K562 (cell line): ENCODE measurements at regions not wholly inside any gene's neighbourhood (a gene's known extent, or its start where the extent isn't known, plus 50 kb on each side); places are given as distances from the start of the nearest gene placed in this dataset.

Experiments used
- BRF1 ChIP-seq: IDR thresholded peaks from 3 replicates; pipeline ENCODE4 v1.6.1; 2011; ENCODE audit warnings: borderline replicate concordance, mild to moderate bottlenecking; ENCODE audit not compliant: insufficient read length; ENCODE audit errors: extremely low read depth
- GABPA ChIP-seq: fragments of 200-800 bp; sonication (Bioruptor generic); conservative IDR thresholded peaks from 2 replicates; pipeline ENCODE4 v1.6.1; 2016; ENCODE audit warnings: low read depth, missing genetic modification characterization, missing compliant biosample characterization
- GABPB2 ChIP-seq: fragments of 250-450 bp; sonication (Bioruptor Pico); conservative IDR thresholded peaks from 2 replicates; pipeline ENCODE4 v1.5.1; 2021; ENCODE audit warnings: mild to moderate bottlenecking
- ZNF146 ChIP-seq: IDR thresholded peaks from one replicate; pipeline ENCODE4 v1.6.1; 2018; ENCODE audit warnings: missing compliant biosample characterization; ENCODE audit not compliant: unreplicated experiment
- TF ChIP-seq, protein P1 (sequence below), 3 experiments: IDR thresholded peaks in 2 of 3; conservative IDR thresholded peaks in 1 of 3; 2 replicates each; pipeline ENCODE4 v1.5.1; 2011 to 2012; ENCODE audit warnings: low read length in 3 of 3, mild to moderate bottlenecking in 3 of 3, control low read depth in 2 of 3, improper control_type of control experiment in 1 of 3, inconsistent platforms in 1 of 3, low read depth in 1 of 3, mixed read lengths in 1 of 3, moderate library complexity in 1 of 3; ENCODE audit not compliant: insufficient read depth in 2 of 3
- TF ChIP-seq, protein P2 (sequence below): fragments of 250-450 bp; sonication (Bioruptor Pico); IDR thresholded peaks from 2 replicates; pipeline ENCODE4 v1.5.0; 2020; ENCODE audit warnings: mild to moderate bottlenecking, borderline replicate concordance

DNA sequence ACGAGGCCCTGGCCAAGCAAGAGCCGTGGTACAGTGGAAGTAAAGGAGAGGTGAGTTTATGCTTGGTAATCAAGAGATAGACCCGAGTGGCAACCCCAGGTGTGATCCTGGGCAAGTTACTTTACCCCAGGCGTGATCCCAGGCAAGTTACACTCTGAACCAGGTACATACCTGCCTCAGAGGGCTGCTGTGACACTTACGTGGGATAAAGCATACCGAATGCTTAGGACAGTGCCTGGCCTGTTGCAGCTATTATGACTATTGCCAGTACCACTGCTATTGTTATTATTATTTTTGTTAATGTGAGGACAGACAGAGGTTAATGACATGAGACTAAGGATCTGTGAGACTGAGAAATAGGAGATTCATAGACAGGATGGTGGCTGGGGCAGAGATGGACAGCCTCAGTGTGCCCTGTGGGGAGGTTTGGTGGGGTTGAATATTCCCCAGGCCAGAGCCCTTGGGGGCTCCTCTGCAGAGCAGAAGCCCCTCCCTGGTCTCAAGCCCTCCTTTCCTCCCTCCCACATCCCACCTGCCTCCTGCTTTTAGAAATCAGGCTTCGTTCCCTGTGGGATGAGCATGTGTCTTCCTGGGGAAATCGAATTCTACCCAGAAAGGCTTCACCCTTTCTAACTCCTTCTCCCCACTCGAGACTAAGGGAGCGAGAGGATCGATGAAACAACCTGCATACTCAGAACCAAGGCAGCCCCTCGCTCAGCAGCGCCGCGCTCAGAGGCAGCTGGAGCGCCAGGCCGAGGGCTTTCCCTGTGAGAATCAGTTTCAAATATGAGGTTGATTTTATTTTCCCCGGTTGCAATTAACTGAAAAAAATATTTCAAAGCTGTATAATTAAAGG lies 62.0 kb upstream of the SIX3 start:
- no peak for TF ChIP-seq GABPA (tag)
- TF ChIP-seq, protein P1, sequence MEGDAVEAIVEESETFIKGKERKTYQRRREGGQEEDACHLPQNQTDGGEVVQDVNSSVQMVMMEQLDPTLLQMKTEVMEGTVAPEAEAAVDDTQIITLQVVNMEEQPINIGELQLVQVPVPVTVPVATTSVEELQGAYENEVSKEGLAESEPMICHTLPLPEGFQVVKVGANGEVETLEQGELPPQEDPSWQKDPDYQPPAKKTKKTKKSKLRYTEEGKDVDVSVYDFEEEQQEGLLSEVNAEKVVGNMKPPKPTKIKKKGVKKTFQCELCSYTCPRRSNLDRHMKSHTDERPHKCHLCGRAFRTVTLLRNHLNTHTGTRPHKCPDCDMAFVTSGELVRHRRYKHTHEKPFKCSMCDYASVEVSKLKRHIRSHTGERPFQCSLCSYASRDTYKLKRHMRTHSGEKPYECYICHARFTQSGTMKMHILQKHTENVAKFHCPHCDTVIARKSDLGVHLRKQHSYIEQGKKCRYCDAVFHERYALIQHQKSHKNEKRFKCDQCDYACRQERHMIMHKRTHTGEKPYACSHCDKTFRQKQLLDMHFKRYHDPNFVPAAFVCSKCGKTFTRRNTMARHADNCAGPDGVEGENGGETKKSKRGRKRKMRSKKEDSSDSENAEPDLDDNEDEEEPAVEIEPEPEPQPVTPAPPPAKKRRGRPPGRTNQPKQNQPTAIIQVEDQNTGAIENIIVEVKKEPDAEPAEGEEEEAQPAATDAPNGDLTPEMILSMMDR (IDR thresholded peaks at IDR 0.05 in 2 of 3, conservative IDR thresholded peaks at IDR 0.05 in 1 of 3; ENCODE audit: insufficient read depth in 2 of 3, low read depth in 1 of 3, low read length in 3 of 3) = no peak
- TF ChIP-seq, protein P2, sequence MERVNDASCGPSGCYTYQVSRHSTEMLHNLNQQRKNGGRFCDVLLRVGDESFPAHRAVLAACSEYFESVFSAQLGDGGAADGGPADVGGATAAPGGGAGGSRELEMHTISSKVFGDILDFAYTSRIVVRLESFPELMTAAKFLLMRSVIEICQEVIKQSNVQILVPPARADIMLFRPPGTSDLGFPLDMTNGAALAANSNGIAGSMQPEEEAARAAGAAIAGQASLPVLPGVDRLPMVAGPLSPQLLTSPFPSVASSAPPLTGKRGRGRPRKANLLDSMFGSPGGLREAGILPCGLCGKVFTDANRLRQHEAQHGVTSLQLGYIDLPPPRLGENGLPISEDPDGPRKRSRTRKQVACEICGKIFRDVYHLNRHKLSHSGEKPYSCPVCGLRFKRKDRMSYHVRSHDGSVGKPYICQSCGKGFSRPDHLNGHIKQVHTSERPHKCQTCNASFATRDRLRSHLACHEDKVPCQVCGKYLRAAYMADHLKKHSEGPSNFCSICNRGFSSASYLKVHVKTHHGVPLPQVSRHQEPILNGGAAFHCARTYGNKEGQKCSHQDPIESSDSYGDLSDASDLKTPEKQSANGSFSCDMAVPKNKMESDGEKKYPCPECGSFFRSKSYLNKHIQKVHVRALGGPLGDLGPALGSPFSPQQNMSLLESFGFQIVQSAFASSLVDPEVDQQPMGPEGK = no peak
- TF ChIP-seq GABPB2 (CRISPR knock-in tag) = no peak
- no peak for TF ChIP-seq BRF1
- TF ChIP-seq ZNF146 (CRISPR knock-in tag) = no peak
